ENCODE measurements at regions not wholly inside any gene's neighbourhood (a gene's known extent, or its start where the extent isn't known, plus 50 kb on each side); places are given as distances from the start of the nearest gene placed in this dataset.

- no peaks in the 10 kb centered on the region for H3K36me3 Mint-ChIP-seq (ENCODE audit: insufficient read depth, unreplicated experiment)
- no peak overlapping the region for H3K27ac Mint-ChIP-seq (ENCODE audit: unreplicated experiment)
- TF ChIP-seq, protein P1, sequence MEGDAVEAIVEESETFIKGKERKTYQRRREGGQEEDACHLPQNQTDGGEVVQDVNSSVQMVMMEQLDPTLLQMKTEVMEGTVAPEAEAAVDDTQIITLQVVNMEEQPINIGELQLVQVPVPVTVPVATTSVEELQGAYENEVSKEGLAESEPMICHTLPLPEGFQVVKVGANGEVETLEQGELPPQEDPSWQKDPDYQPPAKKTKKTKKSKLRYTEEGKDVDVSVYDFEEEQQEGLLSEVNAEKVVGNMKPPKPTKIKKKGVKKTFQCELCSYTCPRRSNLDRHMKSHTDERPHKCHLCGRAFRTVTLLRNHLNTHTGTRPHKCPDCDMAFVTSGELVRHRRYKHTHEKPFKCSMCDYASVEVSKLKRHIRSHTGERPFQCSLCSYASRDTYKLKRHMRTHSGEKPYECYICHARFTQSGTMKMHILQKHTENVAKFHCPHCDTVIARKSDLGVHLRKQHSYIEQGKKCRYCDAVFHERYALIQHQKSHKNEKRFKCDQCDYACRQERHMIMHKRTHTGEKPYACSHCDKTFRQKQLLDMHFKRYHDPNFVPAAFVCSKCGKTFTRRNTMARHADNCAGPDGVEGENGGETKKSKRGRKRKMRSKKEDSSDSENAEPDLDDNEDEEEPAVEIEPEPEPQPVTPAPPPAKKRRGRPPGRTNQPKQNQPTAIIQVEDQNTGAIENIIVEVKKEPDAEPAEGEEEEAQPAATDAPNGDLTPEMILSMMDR (IDR thresholded peaks at IDR 0.05; ENCODE audit: unreplicated experiment): no peak
- H3K27me3 Mint-ChIP-seq (ENCODE audit: unreplicated experiment): no peaks in the 10 kb centered on the region
- peaks cover 29% of the 10 kb centered on the region for H3K4me1 Mint-ChIP-seq (ENCODE audit: low read depth, unreplicated experiment)
- BruUV-seq (replicated peaks): no TSS peak
- peaks cover 6% of the 10 kb centered on the region for H3K9me3 Mint-ChIP-seq (ENCODE audit: low read depth, unreplicated experiment)
- CTCF ChIA-PET: no interaction called here
- no peak overlapping the region for H3K4me3 Mint-ChIP-seq (ENCODE audit: low read depth, unreplicated experiment)
- peak; percentile 16 for DNase-seq
- intact Hi-C loops (cut with micrococcal nuclease; ENCODE audit: unreplicated experiment): no loop called here
Observed at GRCh38 chr14:22194664-22195063, 394.4 kb downstream of the DAD1 start.

- Mint-ChIP-seq H3K27me3 (ENCODE audit: unreplicated experiment) (no peaks in the 10 kb centered on the region), H3K4me3 (ENCODE audit: low read depth, unreplicated experiment) (no peak overlapping the region), H3K27ac (ENCODE audit: unreplicated experiment) (no peak overlapping the region), H3K36me3 (ENCODE audit: insufficient read depth, unreplicated experiment) (no peaks in the 10 kb centered on the region), H3K9me3 (ENCODE audit: low read depth, unreplicated experiment) (no peaks in the 10 kb centered on the region), H3K4me1 (ENCODE audit: low read depth, unreplicated experiment) (peaks cover 32% of the 10 kb centered on the region)
- CTCF ChIA-PET: interaction anchor here (0.6 kb wide), 1 partner anchor 31 kb away, joined by 3 read pairs; no protein-coding TSS in a partner anchor
- no peak for DNase-seq
- intact Hi-C loops (cut with micrococcal nuclease; ENCODE audit: unreplicated experiment): no loop called here
- BruUV-seq (replicated peaks): no TSS peak
- TF ChIP-seq, protein P1 (IDR thresholded peaks at IDR 0.05; ENCODE audit: unreplicated experiment): no peak
Observed at GRCh38 chr14:22190411-22191191, 398.4 kb downstream of the DAD1 start.

GRCh38 chr14:22189881-22190280 is 399.1 kb downstream of the DAD1 start:
- no peaks in the 10 kb centered on the region for H3K27me3 Mint-ChIP-seq (ENCODE audit: unreplicated experiment)
- no TSS peak for BruUV-seq (replicated peaks)
- H3K4me1 Mint-ChIP-seq (ENCODE audit: low read depth, unreplicated experiment): peaks cover 37% of the 10 kb centered on the region
- TF ChIP-seq, protein P1 (IDR thresholded peaks at IDR 0.05; ENCODE audit: unreplicated experiment): no peak
- no peak overlapping the region for H3K27ac Mint-ChIP-seq (ENCODE audit: unreplicated experiment)
- CTCF ChIA-PET: no interaction called here
- H3K36me3 Mint-ChIP-seq (ENCODE audit: insufficient read depth, unreplicated experiment): no peaks in the 10 kb centered on the region
- intact Hi-C loops (cut with micrococcal nuclease; ENCODE audit: unreplicated experiment): no loop called here
- no peaks in the 10 kb centered on the region for H3K9me3 Mint-ChIP-seq (ENCODE audit: low read depth, unreplicated experiment)
- DNase-seq: no peak
- H3K4me3 Mint-ChIP-seq (ENCODE audit: low read depth, unreplicated experiment): no peak overlapping the region

GRCh38 chr14:22188318-22188717 is 400.7 kb downstream of the DAD1 start:
- CTCF ChIA-PET: no interaction called here
- no peaks in the 10 kb centered on the region for H3K27me3 Mint-ChIP-seq (ENCODE audit: unreplicated experiment)
- H3K36me3 Mint-ChIP-seq (ENCODE audit: insufficient read depth, unreplicated experiment): no peaks in the 10 kb centered on the region
- TF ChIP-seq, protein P1 (IDR thresholded peaks at IDR 0.05; ENCODE audit: unreplicated experiment): no peak
- no TSS peak for BruUV-seq (replicated peaks)
- H3K4me3 Mint-ChIP-seq (ENCODE audit: low read depth, unreplicated experiment): no peak overlapping the region
- H3K9me3 Mint-ChIP-seq (ENCODE audit: low read depth, unreplicated experiment): no peaks in the 10 kb centered on the region
- H3K4me1 Mint-ChIP-seq (ENCODE audit: low read depth, unreplicated experiment): peaks cover 38% of the 10 kb centered on the region
- intact Hi-C loops (cut with micrococcal nuclease; ENCODE audit: unreplicated experiment): no loop called here
- DNase-seq: no peak
- no peak overlapping the region for H3K27ac Mint-ChIP-seq (ENCODE audit: unreplicated experiment)

All from Calu3 (cell line).